COLO668 (cell line): ENCODE measurements at regions not wholly inside any gene's neighbourhood (a gene's known extent, or its start where the extent isn't known, plus 50 kb on each side); places are given as distances from the start of the nearest gene placed in this dataset.
"Not testable (repeated sequence)": the region's sequence is repeated elsewhere in the genome, so short reads cannot be mapped to it uniquely, and the experiment has no call there.

Experiments used
- DNase-seq: peaks from one replicate; lab custom pipeline; 2025; ENCODE audit not compliant: unreplicated experiment; lab: John Stamatoyannopoulos, UW

DNA sequence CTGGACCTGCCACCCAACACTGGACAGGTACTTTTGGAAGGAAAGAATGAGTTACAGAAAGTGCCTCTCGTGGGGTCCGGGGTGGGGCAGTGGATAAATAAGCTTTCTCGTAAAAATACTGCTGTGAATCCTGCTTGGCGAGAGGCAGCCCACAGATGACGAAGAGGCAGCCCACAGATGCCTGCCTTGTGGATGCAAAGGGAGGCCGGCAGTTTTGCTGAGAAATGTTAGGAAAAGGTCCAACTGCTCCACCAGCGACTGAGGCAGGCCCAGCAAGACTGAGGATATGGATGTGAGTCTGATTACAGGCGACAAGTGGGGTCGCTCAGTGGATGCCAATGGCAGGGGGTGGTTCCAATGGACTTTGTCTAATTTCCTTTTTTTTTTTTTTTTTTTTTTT is 79.1 kb upstream of the PPP1R26 start:
- no peak for DNase-seq

DNA sequence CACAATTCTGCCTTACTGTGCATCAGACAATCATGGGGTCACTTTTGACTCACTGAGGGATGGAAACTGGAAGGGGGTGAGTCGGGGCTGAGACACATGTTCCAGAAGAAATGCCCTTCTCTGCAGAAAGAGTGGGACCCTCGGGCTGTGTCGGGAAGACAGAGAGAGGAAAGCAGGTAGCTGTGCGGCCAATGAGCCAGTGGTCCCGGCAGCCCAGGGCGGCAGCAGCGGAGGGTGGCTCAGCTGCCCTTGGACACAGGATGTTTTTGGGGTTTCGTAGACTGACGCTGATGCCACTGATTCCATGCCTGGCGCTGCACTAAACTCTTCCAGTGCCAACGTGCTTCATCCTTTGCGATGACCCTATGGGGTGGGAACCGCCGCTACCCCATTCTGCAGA is 78.4 kb upstream of the PPP1R26 start:
- no peak for DNase-seq

DNA sequence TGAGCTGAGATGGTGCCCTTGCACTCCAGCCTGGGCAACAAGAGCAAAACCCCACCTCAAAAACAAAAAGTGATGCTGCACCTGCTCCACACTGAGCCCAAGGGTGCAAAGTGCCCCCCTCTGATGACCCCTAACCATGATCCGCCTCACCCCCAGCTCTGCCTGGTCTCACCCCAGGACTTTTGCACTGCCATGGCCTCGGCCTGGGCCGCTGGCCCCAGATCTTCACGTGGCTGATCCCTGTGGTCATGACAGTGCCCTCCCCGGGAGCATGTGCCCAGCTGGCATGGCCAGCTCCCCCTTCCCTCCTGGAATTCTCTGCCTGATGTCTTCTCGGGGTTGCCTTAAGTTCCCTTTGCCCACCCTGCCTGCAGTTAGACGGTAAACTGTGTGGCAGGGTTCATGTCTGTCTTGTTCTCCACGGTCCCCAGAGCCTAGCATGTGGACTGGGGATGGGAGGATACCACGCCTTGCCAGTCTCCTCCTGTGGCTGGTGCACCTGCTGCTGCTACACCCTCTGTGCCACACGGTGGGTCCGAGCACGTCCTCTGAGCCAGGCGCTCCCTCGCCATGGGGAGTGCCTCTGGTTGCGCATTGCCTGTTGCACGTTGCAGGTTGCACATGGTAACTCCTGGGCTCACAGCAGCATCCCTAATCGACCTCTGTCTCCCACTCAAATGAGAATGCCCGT is 77.4 kb upstream of the PPP1R26 start:
- no peak for DNase-seq

DNA sequence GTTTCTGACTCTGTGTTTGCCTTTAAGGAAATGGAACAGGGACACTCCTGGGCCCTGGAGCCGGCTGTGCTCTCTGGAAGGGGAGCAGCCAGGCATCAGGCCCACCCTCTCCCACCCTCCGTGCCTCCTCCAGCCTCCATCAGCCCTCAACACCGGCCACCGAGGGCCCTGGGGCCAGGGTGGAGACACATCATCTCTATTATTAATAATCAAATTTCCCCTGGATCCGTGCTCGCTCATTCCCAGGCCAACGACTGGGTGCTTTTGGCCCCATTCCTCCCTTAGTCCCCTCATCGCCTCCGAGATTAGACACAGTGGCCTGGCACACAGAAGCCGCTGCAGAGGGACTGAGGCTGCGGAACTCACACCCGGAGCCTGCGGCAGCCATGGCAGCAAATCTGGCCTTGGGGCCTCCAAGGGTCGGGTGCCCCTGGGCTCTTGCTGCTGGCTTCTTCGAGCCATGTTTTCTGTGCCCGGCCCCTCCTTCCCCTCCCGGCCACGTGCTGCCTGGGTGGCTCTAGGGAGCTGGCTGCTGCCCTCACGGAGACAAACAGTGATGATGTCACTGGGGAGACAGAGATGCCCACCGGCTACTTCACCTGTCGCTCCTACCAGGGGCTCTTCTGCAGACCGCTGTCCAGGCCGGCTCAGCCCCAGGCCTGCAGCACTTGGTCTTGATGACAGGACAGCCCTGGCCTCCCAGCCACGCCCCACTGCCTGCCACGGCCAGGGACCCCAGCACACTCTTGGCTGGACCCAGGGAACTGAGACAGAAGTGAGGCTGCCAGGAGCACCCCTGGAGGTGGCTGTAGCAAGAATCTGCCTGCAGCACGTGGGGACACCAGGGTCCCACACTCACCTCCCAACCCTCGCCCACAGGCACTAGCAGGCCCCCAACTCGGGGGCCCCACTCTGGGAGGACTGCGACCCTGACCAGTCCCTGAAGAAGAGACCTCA is 76.6 kb upstream of the PPP1R26 start:
- no peak for DNase-seq

DNA sequence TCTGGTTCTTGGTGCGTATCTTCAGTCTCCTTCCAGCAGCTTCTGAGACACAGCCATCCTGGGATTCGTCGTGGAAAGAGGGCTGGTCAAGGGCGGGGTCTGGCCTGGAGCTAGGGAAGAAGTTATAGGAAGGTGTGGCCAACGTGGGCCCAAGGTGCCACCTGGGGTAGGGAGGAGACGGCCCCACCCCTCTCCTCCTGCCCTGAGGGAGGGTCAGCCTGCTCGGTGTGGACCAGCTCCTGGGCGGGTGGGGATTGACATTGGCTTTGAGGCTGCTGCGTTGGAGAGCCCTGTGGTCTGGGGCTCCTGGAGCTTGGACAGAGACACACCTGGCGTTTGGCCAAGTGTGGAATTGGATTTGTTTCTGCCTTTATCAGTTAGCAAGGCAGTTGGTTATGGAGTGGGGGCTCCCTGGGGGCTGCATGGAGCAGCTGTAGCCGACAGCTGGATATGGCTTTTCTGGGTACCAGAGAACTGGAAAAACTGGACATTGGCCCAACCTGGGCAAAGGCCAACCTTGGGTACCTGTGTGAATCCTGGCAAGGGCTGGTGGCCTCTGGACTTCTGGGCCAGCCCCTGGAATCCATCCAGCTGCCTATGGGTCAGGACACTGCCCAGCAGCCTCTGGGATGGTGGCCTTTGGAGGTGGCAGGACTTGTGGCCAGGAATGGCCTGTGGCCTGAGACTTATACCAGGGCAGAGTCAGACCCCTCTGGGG is 75.7 kb upstream of the PPP1R26 start:
- DNase-seq: no peak

DNA sequence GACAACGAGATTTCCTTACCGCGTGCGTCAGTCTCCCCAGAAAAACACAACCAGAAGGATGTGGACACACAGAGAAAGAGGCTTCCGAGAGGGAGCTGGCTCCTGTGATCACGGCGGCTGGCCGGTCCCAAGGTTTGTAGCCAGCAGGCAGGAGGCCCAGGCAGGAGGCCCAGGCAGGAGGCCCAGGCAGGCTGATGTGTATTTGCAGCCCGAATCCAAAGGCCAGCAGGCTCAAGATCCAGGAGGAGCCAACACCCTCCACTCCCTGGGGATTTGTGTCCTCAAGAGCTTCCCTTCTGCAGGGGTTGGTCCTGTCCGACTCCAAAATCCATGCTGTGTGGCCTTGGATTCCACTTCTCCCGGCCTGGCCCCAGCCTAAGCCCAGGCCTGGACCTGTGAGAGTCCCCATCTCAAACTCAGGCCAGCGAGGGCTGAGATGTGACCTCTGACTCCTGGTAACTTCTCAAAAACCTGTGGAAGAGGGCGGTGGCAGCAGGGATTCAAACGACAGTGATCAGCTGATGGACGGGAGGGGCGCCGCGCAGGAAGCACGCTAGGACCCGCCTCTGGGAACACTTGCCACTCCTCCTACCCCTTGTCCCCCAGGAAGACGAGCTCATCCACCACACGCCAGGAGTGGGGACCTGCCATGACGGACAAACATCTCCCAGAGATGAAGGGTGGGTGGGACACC is 75.0 kb upstream of the PPP1R26 start:
- no peak for DNase-seq

DNA sequence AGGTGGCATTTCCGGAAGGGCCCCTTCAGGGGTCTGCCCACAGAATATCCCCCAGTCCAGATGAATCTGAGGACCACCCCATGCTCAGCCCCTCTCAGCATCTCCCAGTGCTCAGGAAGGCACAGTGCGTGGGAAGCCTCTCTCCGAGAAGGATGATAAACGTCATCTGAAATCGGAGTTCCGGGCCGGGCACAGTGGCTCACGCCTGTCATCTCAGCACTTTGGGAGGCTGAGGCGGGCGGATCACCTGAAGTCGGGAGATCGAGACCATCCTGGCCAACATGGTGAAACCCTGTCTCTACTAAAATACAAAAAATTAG is 74.5 kb upstream of the PPP1R26 start:
- not testable (repeated sequence) for DNase-seq

DNA sequence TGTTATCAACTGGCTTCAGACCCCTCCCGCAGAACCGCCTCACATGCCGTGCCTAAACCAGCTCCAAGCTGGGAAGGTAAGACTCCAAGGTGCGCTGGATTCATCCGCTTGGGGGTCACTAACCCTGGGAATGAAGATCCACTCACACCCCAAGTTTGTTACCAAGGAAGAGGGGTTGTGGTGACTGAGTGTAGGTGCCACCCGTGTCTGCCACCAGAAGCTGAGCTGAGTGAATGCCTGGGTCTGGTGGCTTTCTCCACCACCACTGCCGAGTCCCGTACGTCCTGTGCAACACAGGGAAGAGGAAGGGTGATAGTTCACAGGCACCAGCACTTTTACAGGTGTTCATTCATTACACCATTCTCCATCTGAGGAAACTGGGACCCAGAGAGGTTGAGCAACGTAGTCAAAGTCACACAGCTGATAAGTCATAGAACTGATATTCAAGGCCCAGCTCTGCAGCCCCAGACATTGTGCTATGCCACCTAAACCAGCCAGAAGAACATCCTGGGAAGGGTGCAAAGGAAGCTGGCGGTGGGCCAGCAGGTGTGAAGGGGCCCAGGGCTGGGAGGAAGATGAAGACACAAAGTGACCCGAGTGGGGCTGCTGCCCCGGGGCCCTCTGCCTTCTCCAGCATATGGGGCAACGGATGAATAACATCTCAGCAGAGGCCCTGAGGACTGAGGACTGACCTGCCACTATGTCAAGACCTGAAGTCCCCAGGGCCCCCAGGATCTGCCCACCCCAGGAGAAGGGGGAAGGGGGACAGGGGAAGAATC is 70.9 kb upstream of the PPP1R26 start:
- DNase-seq: no peak

DNA sequence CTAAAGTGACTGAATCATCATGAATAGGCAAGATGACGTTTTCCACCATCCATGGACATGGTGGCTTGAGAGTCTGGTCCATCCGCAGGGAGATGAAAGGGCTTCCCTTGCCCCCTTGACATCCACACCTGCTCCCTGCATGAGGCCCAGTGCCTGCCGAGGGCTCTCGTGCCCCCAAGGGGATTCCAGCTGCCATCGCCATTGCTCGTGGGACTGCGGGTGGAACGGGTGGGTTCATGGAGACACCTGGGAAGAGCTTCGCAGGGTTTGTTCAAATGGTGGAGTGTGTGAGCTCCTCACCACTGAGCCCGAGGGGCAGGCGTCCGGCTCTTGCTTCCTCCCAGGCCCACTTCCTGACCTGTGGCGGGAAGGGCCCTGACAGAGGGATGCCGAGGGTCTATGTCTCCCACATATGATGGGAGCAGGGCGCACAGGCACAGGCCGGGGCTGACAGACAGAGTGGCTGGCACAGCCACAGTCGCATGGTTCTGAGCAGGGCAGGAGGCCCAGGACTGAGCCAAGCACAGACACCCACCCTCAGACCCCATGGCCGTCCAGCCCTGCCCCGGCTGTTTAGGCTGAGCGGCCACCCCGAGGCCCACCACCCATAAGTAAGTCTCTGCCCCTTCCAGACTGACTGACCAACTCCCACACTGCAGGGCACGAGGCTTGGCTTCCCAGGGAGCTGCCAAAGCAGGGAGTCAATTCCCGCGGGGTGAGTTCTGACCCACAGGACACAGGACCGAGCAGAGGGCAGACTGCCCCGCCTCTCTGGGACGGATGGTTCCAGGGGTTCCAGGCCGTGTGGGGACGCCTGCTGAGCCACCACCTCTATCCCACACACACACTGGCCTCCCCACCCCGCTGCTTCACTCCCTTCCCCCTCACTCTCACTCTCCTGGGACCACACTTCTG is 70.0 kb upstream of the PPP1R26 start:
- no peak for DNase-seq

DNA sequence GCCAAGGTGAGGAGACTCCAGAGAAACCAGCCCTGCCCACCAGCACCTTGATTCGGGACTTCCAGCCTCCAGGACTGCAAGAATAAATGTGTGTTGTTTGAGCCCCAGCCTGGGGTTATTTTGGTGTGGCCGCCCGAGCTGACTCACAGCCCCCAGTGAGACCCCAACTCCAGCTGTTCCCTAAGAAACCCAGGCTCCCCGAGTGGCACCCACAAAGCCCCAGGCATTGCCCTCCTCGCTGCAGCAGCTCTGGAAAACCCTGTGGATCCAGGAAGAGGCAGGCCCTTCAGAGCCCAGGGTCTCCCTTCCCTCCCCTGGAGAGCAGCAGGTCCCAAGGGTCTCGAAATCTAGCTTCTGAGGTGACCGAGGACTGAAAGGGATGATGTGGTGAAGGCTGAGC is 69.2 kb upstream of the PPP1R26 start:
- DNase-seq: no peak

DNA sequence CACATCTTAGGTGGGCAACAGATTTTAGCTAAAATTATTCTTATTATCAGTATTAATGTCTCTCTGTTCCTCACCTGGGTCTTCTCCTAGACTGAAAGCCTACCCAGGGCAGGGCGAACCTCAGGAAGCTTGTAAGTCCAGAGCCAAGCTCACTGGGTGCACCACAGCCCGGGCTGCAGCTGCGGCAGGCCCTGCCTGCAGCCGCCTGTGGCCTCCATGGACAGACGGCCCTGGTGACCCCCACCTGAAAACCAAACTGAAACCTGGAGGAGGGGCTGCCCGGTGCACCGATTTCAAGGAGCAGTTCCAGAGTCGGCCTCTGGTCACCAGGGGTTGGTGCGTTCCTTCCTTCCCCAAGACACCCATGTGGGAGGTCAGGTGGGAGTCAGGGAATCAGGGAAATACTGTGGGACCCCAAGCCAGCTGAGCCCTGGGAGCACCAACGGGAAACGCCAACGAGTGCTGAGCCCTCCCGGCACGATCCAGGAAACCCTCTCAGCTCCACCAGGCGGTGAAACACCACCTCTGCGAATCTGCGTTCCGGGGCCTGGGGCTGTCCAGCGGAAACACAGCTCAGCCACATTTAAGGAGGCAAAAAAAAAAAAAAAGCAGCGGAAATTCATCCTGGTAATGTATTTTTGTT is 68.6 kb upstream of the PPP1R26 start:
- no peak for DNase-seq

DNA sequence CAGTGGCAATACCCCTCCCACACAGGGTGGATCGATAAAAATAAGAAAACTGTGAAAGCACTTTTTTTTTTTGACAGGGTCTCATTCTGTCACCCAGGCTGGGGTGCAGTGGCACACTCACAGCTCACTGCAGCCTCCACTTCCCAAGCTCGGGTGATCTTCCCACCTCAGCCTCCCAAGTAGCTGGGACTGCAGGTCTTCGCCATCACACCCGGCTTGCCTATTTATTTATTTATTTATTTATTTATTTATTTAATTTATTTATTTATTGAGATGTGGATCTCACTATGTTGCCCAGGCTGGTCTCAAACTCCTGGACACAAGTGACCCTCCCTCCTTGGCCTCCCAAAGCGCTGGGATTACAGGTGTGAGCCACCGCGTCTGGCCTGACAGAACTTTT is 68.0 kb upstream of the PPP1R26 start:
- DNase-seq: not testable (repeated sequence)

DNA sequence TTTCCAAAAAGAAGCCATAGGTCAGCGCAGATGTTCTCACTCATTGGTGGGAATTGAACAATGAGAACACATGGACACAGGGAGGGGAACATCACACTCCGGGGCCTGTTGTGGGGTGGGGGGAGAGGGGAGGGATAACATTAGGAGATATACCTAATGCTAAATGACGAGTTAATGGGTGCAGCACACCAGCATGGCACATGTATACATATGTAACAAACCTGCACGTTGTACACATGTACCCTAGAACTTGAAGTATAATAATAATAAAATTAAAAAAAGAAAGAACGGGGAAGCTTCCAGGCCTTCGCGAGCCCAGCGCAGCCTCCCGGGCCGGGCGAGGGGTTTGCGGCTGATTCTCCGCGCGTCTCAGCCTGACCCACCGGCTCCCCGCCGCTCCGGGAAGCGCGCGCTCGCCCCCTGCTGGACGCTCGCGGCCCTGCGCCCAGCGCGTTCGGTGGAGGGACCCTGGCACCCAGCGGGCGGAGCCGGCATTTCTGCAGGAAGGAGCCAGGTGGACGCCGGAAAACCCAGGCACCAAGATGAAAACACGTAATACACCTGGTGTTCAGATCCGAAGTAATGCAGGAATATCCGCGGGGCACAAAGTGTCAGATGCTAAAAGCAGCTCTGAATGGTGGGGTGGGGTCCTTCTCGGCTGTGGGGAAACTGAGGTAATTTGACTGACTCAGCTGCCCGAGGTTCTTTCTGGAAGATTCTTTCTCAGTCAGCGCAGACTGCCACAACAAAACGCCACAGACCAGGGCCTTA is 67.1 kb upstream of the PPP1R26 start:
- DNase-seq: peak; percentile 73

DNA sequence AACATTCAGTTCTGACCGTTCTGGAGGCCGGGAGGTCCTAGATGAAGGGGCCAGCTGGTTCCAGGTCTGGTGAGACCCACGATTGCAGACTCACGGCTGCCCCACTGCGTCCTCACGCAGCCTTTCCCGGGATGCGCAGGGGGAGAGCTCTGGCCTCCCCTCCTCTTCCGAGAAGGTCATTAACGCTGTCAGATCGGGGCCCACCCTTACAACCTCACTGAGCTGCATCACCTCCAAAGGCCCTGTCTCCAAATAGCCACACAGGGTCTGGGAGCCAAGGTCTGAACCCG is 66.6 kb upstream of the PPP1R26 start:
- no peak for DNase-seq

DNA sequence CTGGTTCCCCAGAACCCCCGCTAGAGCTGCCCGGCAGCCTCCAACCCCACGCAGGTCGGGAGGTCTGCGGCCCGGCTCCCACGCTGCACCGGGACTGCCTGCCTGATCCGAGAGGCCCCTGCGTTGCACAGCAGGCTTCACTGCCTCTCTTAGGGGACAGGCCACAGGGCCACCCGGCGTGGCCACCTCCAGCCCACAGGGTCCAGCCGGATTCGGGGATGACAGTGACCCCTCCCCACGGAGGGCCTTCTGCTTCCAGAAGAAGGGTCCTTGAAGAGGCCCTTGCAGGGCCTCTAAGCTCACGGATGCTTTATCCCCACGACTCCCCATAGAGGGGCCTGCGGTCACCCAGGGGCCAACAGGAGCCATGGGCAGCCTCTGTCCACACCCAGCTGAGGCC is 66.1 kb upstream of the PPP1R26 start:
- DNase-seq: no peak

DNA sequence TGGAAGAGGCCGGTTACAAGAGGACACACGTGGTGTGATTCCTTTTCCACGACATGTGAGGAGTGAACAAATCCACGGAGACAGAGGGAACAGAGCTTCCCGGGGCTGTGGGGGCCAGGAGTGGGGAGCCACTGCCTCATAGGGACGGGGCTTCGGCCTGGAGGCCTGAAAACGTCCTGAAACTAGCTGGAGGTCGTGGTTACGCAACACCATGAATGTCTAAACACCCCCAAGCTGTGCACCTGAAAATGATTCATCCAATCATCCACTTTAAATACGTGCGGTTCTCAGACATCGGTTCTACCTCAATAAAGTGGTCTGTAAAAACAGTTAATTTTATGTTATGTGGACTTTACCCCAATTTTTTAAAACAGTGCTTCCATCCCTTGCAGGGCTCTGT is 65.3 kb upstream of the PPP1R26 start:
- DNase-seq: no peak

DNA sequence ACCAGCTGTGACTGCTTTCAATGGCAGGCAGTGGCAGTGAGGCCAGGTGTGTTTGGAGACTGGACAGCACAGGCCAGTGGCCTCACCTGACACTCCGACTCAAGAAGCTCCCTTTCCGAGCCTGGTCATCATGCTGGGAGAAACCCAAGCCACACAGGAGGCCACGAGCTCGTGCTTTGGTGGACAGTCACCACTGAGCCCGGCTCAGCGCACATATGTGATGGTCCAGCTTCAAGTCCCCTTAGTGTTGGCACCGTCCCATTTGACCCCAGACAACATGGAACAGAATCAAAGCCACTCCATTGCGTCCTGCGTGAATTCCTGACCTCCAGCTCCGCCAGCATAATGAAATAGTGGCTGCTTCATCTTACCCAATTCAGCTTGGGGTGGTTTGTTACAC is 64.0 kb upstream of the PPP1R26 start:
- DNase-seq: no peak

DNA sequence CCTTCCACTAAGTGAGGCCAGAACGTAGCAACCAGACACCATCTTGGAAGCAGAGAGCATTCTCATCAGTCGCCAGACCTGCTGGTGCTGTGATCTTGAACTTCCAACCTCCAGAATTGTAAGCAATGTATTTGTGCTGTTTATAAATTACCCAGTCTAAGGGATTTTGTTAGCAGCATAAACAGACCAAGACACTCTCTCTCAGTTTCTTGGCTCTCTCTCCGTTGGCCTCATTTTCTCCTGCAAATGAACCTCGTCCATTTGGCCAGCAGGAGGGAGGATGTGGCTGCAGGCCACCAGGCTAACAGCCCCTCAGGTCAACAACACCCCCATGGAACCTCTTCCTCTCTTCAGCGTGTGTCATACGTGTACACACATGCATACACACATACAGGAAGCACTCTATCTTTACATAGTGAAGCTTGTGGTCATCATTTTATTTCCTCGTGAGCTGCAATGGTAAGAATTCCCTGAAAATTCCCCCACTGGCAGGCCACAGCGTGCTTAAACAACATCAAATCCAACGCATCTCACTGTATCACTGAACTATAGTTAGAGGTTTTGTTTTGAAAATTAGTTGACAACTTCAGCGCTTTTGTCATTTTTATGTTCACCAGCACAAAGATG is 62.8 kb upstream of the PPP1R26 start:
- no peak for DNase-seq
